ENCODE measurements at regions not wholly inside any gene's neighbourhood (a gene's known extent, or its start where the extent isn't known, plus 50 kb on each side); places are given as distances from the start of the nearest gene placed in this dataset.

DNA sequence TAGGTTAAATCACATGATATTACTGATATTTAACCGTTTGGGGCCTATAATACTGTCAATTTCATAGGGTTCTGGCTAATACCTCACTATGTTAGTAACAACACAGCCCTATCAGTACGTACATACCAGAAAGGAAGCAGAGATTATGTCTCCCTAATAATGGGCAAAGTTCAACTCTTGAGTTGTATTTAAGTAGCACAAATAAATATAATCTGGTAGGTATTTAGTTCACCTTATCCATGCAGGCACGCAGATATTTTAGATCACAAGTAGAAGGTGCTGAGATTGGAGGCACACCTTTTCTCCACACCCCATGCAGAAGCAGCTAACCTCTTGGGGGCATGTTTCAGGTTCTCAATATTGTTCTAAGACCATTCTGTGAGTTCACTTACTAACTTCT, 118.9 kb downstream of the IRS1 start:
- ATAC-seq, result no peak
- H3K27me3 Mint-ChIP-seq (ENCODE audit: low read depth), result peaks cover 2% of the 10 kb centered on the region
- peaks cover 3% of the 10 kb centered on the region for H3K4me1 Mint-ChIP-seq (ENCODE audit: low read depth)
- H3K4me3 Mint-ChIP-seq, result no peak overlapping the region
- DNase-seq, result no peak
- no peaks in the 10 kb centered on the region for H3K9me3 Mint-ChIP-seq
- H3K36me3 Mint-ChIP-seq (ENCODE audit: insufficient read depth), result no peaks in the 10 kb centered on the region

DNA sequence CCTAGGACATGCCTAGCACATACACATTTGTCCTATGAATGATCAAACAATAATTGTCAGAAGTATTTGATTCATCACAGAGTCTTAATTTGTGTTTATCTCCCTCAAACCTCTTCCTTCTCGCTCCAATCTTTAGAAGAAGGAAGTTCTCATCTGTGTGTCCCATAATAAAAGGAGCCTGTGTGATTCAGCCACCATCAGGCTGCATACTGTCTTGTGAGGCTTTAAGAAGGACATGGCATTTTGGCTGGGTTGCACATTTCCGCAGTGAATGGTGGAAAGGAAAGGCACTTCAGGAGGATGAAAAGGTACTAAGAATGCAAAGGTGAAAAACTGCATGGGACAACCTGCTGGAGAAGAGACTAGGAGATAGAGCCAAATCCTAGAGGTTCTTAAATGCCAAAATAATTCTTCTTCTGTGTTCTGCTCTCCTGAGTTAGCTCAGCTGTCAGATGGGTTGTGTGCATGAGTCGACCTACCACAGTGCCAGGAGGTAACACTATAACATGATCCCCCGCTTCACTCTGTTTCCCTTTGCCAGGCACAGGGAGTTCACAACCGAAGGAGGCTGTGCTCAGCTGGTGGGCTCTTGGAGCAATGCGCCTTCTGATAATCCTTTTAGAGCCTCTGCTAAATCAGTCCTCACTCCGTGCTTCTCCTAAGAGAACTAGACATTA, 120.1 kb downstream of the IRS1 start:
- Mint-ChIP-seq H3K27me3 (ENCODE audit: low read depth) (peaks cover 5% of the 10 kb centered on the region), H3K36me3 (ENCODE audit: insufficient read depth) (no peaks in the 10 kb centered on the region), H3K9me3 (no peaks in the 10 kb centered on the region), H3K4me1 (ENCODE audit: low read depth) (no peaks in the 10 kb centered on the region), H3K4me3 (no peak overlapping the region)
- DNase-seq (no peak), ATAC-seq (no peak)

- Mint-ChIP-seq H3K4me1 (ENCODE audit: low read depth) (peaks cover 3% of the 10 kb centered on the region), H3K9me3 (no peaks in the 10 kb centered on the region), H3K27me3 (ENCODE audit: low read depth) (peaks cover 11% of the 10 kb centered on the region), H3K36me3 (ENCODE audit: insufficient read depth) (no peaks in the 10 kb centered on the region), H3K4me3 (no peak overlapping the region)
- DNase-seq (no peak), ATAC-seq (no peak)
Observed at GRCh38 chr2:226678422-226678821, 121.2 kb downstream of the IRS1 start.

- Mint-ChIP-seq H3K4me1 (ENCODE audit: low read depth) (peaks cover 9% of the 10 kb centered on the region), H3K36me3 (ENCODE audit: insufficient read depth) (no peaks in the 10 kb centered on the region), H3K4me3 (no peak overlapping the region), H3K27me3 (ENCODE audit: low read depth) (peaks cover 15% of the 10 kb centered on the region), H3K9me3 (no peaks in the 10 kb centered on the region)
- ATAC-seq, result no peak
- DNase-seq, result no peak
Observed at GRCh38 chr2:226677080-226677479, 122.5 kb downstream of the IRS1 start.

DNA sequence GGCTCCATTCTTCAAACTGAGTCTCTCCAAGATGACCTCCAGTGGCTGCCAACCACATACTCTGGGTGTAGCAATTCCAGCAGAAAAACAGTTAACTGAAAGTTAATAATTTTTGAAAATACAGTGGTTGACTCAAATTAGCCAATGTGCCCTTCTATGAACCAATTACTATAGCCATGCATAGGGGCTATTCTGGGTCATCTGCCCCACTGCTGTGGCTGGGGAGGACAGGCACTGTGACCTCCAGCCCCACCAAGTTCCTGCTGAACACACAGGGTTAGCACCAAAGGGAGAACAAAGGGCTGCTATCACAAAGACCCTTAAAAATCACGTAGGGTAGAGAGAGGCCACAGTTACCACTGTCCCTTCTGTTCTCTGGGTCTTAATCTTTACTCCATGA, 123.0 kb downstream of the IRS1 start:
- Mint-ChIP-seq H3K9me3 (no peaks in the 10 kb centered on the region), H3K27me3 (ENCODE audit: low read depth) (peaks cover 15% of the 10 kb centered on the region), H3K36me3 (ENCODE audit: insufficient read depth) (no peaks in the 10 kb centered on the region), H3K4me3 (no peak overlapping the region), H3K4me1 (ENCODE audit: low read depth) (peaks cover 9% of the 10 kb centered on the region)
- DNase-seq (no peak), ATAC-seq (no peak)

DNA sequence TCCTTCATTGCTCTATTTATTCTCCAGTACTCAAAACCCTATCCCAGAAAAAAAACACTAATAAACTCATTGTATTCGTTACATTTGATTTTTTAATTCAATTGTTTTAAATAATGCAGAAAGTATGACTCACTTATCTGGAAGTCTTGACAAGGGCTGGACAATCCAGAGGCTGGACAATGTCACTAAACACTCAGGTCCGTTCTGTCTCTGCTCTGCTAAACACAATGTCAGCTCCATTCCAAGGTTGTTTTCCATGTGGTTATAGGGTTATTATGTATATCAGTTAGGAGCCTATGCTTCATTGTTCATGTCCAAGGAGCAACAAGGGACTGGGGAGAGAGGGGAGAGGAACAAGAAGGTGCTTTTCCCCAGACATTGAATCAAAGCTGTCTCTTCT, 125.5 kb downstream of the IRS1 start:
- no peak for DNase-seq
- ATAC-seq, result no peak
- peaks cover 9% of the 10 kb centered on the region for H3K4me1 Mint-ChIP-seq (ENCODE audit: low read depth)
- H3K9me3 Mint-ChIP-seq, result no peaks in the 10 kb centered on the region
- no peaks in the 10 kb centered on the region for H3K36me3 Mint-ChIP-seq (ENCODE audit: insufficient read depth)
- peaks cover 18% of the 10 kb centered on the region for H3K27me3 Mint-ChIP-seq (ENCODE audit: low read depth)
- H3K4me3 Mint-ChIP-seq, result no peak overlapping the region

DNA sequence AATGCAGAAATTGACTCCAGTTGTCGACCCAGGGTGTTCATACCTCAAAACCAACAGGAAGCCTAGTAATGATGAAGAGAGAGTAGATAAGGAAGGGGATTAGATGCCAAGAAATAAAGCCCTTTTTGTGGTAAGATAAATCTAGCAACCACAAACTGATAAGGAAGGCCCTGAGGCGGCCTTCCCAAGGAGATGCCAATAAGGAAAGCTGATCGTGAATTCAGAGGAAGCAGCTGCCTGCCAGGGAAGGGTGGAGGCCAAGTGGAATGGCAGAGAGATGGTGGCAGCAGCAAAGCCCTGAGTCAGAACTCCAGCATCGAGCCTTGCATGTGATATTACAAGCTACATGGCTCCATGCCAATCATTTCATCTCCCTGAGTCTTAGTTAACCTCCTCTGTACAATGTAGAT, 126.3 kb downstream of the IRS1 start:
- Mint-ChIP-seq H3K4me1 (ENCODE audit: low read depth) (peaks cover 9% of the 10 kb centered on the region), H3K27me3 (ENCODE audit: low read depth) (peaks cover 18% of the 10 kb centered on the region), H3K4me3 (no peak overlapping the region), H3K36me3 (ENCODE audit: insufficient read depth) (no peaks in the 10 kb centered on the region), H3K9me3 (no peaks in the 10 kb centered on the region)
- DNase-seq (no peak), ATAC-seq (no peak)

DNA sequence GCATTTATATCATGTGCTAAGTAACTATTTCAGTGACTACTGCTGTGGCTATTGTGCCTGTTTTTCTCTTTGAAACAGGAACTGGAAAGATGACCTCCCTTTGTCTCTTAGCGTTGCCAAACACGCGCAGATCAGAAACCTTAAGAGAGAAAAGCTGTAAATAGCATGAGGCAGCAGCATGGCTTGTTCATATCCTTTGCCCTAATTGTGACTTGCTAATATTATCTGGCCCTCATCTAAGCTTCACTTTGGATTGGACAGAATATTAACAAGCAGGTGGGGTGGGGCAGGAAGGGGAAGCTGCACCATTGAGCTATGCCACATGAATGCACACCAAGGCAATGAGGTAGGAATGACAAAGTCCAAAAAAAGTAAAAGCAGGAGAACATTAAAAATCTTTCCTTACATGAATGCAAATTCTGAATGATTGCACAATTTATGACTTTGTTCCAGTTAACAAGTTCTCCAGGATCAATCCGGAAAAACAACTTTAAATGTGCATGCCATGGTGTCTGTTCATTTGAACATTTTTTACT, 128.4 kb downstream of the IRS1 start:
- Mint-ChIP-seq H3K4me1 (ENCODE audit: low read depth) (peaks cover 9% of the 10 kb centered on the region), H3K27me3 (ENCODE audit: low read depth) (peaks cover 18% of the 10 kb centered on the region)
- ATAC-seq, result no peak

DNA sequence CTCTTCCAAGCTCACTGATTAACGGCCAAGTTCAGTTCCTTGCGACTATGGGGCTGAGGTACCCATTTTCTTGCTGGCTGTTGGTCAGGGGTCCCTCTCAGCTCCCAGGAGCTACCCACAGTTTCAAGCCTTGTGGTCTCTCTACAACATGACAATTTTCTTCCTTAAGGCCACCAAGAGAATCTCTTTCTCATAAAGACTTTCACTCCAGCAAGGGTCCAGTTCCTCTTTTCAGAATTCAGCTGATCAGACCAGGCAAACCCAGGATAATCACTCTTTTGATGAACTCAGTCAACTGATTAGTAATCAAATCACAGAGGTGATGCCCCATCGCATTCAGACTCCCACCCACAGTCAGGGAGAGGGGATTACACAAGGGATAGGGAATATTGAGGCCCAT, 129.7 kb downstream of the IRS1 start:
- Mint-ChIP-seq H3K4me1 (ENCODE audit: low read depth) (peaks cover 9% of the 10 kb centered on the region), H3K36me3 (ENCODE audit: insufficient read depth) (no peaks in the 10 kb centered on the region), H3K4me3 (no peak overlapping the region), H3K9me3 (no peaks in the 10 kb centered on the region), H3K27me3 (ENCODE audit: low read depth) (peaks cover 19% of the 10 kb centered on the region)
- ATAC-seq, result no peak
- DNase-seq, result no peak

More for the DNA sequence above, 128.4 kb downstream of the IRS1 start:
- H3K9me3 Mint-ChIP-seq, result no peaks in the 10 kb centered on the region
- H3K4me3 Mint-ChIP-seq, result no peak overlapping the region
- no peak for DNase-seq
- H3K36me3 Mint-ChIP-seq (ENCODE audit: insufficient read depth), result no peaks in the 10 kb centered on the region

DNA sequence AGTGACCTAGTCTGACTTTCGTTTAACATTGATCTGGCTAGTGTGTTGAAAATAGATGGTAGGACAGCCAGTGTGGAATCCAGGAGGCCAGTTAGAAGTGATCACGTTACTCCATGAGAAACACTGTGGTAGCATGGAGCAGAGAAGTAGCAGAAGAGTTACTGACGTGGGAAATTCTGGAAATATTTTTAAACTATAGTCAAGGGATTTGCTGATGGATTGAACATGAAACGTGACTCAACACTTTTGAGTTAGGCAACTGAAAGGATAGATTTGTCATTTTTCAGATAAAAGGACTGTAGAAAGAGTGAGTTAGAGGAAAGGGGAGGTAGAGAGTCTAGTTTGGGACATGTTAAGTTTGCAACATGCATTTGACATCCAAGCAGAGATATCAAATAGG, 130.4 kb downstream of the IRS1 start:
- DNase-seq (no peak), ATAC-seq (no peak)
- Mint-ChIP-seq H3K4me1 (ENCODE audit: low read depth) (peaks cover 9% of the 10 kb centered on the region), H3K4me3 (no peak overlapping the region), H3K36me3 (ENCODE audit: insufficient read depth) (no peaks in the 10 kb centered on the region), H3K27me3 (ENCODE audit: low read depth) (peaks cover 14% of the 10 kb centered on the region), H3K9me3 (no peaks in the 10 kb centered on the region)

- H3K27me3 Mint-ChIP-seq (ENCODE audit: low read depth), result peaks cover 6% of the 10 kb centered on the region
Observed at GRCh38 chr2:226667736-226668135, 131.9 kb downstream of the IRS1 start.

DNA sequence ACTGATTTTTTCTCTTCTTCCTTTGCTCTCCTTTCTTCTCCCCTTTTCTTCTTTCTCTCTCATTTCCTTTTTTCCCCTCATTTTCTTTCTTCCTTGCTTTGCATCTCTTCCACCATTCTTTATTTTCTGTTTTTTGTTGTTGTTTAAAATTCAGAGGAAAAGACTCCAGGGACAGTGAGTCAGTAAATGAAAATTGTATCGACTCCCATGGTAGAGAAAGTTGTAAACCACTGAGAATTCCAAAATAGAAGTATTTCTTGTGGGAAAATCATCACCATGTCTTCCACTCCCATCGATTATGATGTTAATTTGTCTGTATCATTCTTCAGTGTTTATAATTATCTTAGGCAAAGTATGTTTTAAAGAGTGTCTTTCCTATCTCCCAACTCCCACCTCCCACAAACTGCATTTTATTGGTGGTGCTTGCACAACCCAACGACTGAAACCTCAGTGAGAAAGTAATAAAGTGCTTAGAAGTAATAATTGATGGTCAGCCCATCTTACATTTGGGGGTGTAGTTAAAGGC, 134.3 kb downstream of the IRS1 start:
- ATAC-seq, result no peak
- Mint-ChIP-seq H3K9me3 (no peaks in the 10 kb centered on the region), H3K4me3 (no peak overlapping the region), H3K4me1 (ENCODE audit: low read depth) (no peaks in the 10 kb centered on the region), H3K27me3 (ENCODE audit: low read depth) (peaks cover 6% of the 10 kb centered on the region), H3K36me3 (ENCODE audit: insufficient read depth) (no peaks in the 10 kb centered on the region)
- no peak for DNase-seq

More at GRCh38 chr2:226667736-226668135, 131.9 kb downstream of the IRS1 start:
- H3K36me3 Mint-ChIP-seq (ENCODE audit: insufficient read depth), result no peaks in the 10 kb centered on the region
- no peak overlapping the region for H3K4me3 Mint-ChIP-seq
- H3K9me3 Mint-ChIP-seq, result no peaks in the 10 kb centered on the region
- H3K4me1 Mint-ChIP-seq (ENCODE audit: low read depth), result no peaks in the 10 kb centered on the region
- ATAC-seq, result no peak
- DNase-seq, result no peak

GRCh38 chr2:226664661-226665060, 135.0 kb downstream of the IRS1 start:
- H3K9me3 Mint-ChIP-seq, result no peaks in the 10 kb centered on the region
- H3K4me1 Mint-ChIP-seq (ENCODE audit: low read depth), result no peaks in the 10 kb centered on the region
- H3K36me3 Mint-ChIP-seq (ENCODE audit: insufficient read depth), result no peaks in the 10 kb centered on the region
- DNase-seq, result no peak
- no peak overlapping the region for H3K4me3 Mint-ChIP-seq
- H3K27me3 Mint-ChIP-seq (ENCODE audit: low read depth), result peaks cover 2% of the 10 kb centered on the region
- no peak for ATAC-seq

- Mint-ChIP-seq H3K4me1 (ENCODE audit: low read depth) (no peaks in the 10 kb centered on the region), H3K36me3 (ENCODE audit: insufficient read depth) (no peaks in the 10 kb centered on the region), H3K9me3 (no peaks in the 10 kb centered on the region), H3K27me3 (ENCODE audit: low read depth) (peaks cover 2% of the 10 kb centered on the region), H3K4me3 (no peak overlapping the region)
- DNase-seq (no peak), ATAC-seq (no peak)
Observed at GRCh38 chr2:226664140-226664539, 135.5 kb downstream of the IRS1 start.

GRCh38 chr2:226661789-226662545, 137.7 kb downstream of the IRS1 start:
- no peak for DNase-seq
- no peak for ATAC-seq
- no peaks in the 10 kb centered on the region for H3K36me3 Mint-ChIP-seq (ENCODE audit: insufficient read depth)
- H3K27me3 Mint-ChIP-seq (ENCODE audit: low read depth), result peaks cover 2% of the 10 kb centered on the region
- H3K4me3 Mint-ChIP-seq, result no peak overlapping the region
- H3K4me1 Mint-ChIP-seq (ENCODE audit: low read depth), result no peaks in the 10 kb centered on the region
- H3K9me3 Mint-ChIP-seq, result no peaks in the 10 kb centered on the region
